ENCODE measurements at regions not wholly inside any gene's neighbourhood (a gene's known extent, or its start where the extent isn't known, plus 50 kb on each side); places are given as distances from the start of the nearest gene placed in this dataset.

- Histone ChIP-seq H3K27me3 (replicated peaks in 2 of 5; ENCODE audit: control insufficient read depth in 4 of 5, insufficient read depth in 5 of 5, low read length in 4 of 5) (no peaks in the 10 kb centered on the region), H3K4me3 (ENCODE audit: control insufficient read depth in 1 of 7, extremely low read depth in 1 of 7, insufficient read depth in 4 of 7, low read depth in 2 of 7, low read length in 6 of 7) (no peak overlapping the region), H3K36me3 (ENCODE audit: control insufficient read depth in 4 of 4, insufficient read depth in 4 of 4, low read length in 3 of 4) (no peaks in the 10 kb centered on the region), H3K9me3 (ENCODE audit: control extremely low read depth in 1 of 5, control insufficient read depth in 4 of 5, insufficient read depth in 2 of 5, low read depth in 1 of 5, low read length in 4 of 5) (peaks cover 0 to 25% (median 3%) of the 10 kb centered on the region in 5 experiments), H3K27ac (ENCODE audit: insufficient read depth in 1 of 2, low read depth in 1 of 2, low read length in 2 of 2, poor library complexity in 1 of 2, severe bottlenecking in 2 of 2) (no peak overlapping the region), H3K4me1 (ENCODE audit: control extremely low read depth in 1 of 4, control insufficient read depth in 4 of 4, insufficient read depth in 4 of 4, low read length in 3 of 4) (peaks cover 0 to 3% (median 0%) of the 10 kb centered on the region in 4 experiments)
- no peak for DNase-seq
- POLR2A ChIA-PET, result no interaction called here
- CTCF ChIA-PET, result no interaction called here
Observed at GRCh38 chr2:144924827-144925226, 404.9 kb upstream of the ZEB2 start.

- H3K9me3 ChIP-seq (ENCODE audit: control extremely low read depth in 1 of 5, control insufficient read depth in 4 of 5, insufficient read depth in 2 of 5, low read depth in 1 of 5, low read length in 4 of 5), result peaks cover 0 to 25% (median 2%) of the 10 kb centered on the region in 5 experiments
- no peak for DNase-seq
- H3K36me3 ChIP-seq (ENCODE audit: control insufficient read depth in 4 of 4, insufficient read depth in 4 of 4, low read length in 3 of 4), result no peaks in the 10 kb centered on the region
- H3K4me1 ChIP-seq (ENCODE audit: control extremely low read depth in 1 of 4, control insufficient read depth in 4 of 4, insufficient read depth in 4 of 4, low read length in 3 of 4), result peaks cover 0 to 3% (median 0%) of the 10 kb centered on the region in 4 experiments
- H3K4me3 ChIP-seq (ENCODE audit: control insufficient read depth in 1 of 7, extremely low read depth in 1 of 7, insufficient read depth in 4 of 7, low read depth in 2 of 7, low read length in 6 of 7), result no peak overlapping the region
- H3K27ac ChIP-seq (ENCODE audit: insufficient read depth in 1 of 2, low read depth in 1 of 2, low read length in 2 of 2, poor library complexity in 1 of 2, severe bottlenecking in 2 of 2), result no peak overlapping the region
- ChIA-PET CTCF (no interaction called here), POLR2A (no interaction called here)
- WGBS (ENCODE audit: insufficient coverage), result 100% methylated on average over 1 of the region's 2 CpGs
- no peaks in the 10 kb centered on the region for H3K27me3 ChIP-seq (replicated peaks in 2 of 5; ENCODE audit: control insufficient read depth in 4 of 5, insufficient read depth in 5 of 5, low read length in 4 of 5)
Observed at GRCh38 chr2:144922519-144922918, 402.6 kb upstream of the ZEB2 start.

DNA sequence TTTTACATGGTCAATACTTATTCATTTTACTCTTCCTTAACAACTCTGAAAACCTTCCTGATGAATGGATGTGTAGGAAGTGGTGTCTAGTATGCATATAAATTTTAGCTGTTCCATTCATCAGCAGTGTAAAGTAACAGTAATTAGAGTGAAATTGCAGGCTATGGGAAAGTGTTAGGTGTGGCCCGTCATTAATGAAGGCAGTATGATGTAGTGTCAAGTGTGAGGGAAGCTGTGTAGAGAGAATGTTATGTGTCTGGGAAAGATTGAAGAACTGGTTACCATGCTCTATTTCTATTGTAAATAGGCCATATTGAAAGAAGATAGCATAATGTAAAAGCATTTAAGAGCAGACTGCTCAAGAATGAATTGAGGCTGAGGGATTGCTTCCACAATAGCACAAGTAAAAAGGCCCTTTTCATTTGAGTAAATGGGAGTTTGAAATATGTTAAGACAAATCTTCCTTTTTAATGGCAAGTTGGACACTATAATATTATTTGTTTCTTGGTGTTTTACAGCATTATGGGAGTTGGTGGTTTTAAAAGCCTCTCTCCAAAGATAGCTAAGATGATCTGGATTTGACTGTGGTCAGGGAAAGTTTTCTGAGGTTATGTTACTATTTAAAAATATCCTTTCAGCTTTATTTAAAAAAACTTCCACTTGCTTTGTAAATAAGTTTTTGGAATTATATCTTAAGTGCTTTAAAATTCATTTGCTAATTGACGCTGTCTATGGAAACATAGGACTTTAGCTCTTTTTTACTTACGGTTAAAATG lies 401.0 kb upstream of the ZEB2 start:
- H3K4me1 ChIP-seq (ENCODE audit: control extremely low read depth in 1 of 4, control insufficient read depth in 4 of 4, insufficient read depth in 4 of 4, low read length in 3 of 4), result peaks cover 0 to 3% (median 0%) of the 10 kb centered on the region in 4 experiments
- no peak for DNase-seq
- 100% methylated on average over 2 of the region's 3 CpGs for WGBS (ENCODE audit: insufficient coverage)
- H3K36me3 ChIP-seq (ENCODE audit: control insufficient read depth in 4 of 4, insufficient read depth in 4 of 4, low read length in 3 of 4), result no peaks in the 10 kb centered on the region
- ChIA-PET POLR2A (no interaction called here), CTCF (no interaction called here)
- H3K4me3 ChIP-seq (ENCODE audit: control insufficient read depth in 1 of 7, extremely low read depth in 1 of 7, insufficient read depth in 4 of 7, low read depth in 2 of 7, low read length in 6 of 7), result no peak overlapping the region
- no peaks in the 10 kb centered on the region for H3K27me3 ChIP-seq (replicated peaks in 2 of 5; ENCODE audit: control insufficient read depth in 4 of 5, insufficient read depth in 5 of 5, low read length in 4 of 5)
- H3K27ac ChIP-seq (ENCODE audit: insufficient read depth in 1 of 2, low read depth in 1 of 2, low read length in 2 of 2, poor library complexity in 1 of 2, severe bottlenecking in 2 of 2), result no peak overlapping the region
- H3K9me3 ChIP-seq (ENCODE audit: control extremely low read depth in 1 of 5, control insufficient read depth in 4 of 5, insufficient read depth in 2 of 5, low read depth in 1 of 5, low read length in 4 of 5), result peaks cover 0 to 24% (median 1%) of the 10 kb centered on the region in 5 experiments

GRCh38 chr2:144914622-144915318 lies 394.9 kb upstream of the ZEB2 start:
- Histone ChIP-seq H3K27ac (ENCODE audit: insufficient read depth in 1 of 2, low read depth in 1 of 2, low read length in 2 of 2, poor library complexity in 1 of 2, severe bottlenecking in 2 of 2) (no peak overlapping the region), H3K4me3 (ENCODE audit: control insufficient read depth in 1 of 7, extremely low read depth in 1 of 7, insufficient read depth in 4 of 7, low read depth in 2 of 7, low read length in 6 of 7) (no peak overlapping the region), H3K36me3 (ENCODE audit: control insufficient read depth in 4 of 4, insufficient read depth in 4 of 4, low read length in 3 of 4) (no peaks in the 10 kb centered on the region), H3K27me3 (replicated peaks in 2 of 5; ENCODE audit: control insufficient read depth in 4 of 5, insufficient read depth in 5 of 5, low read length in 4 of 5) (no peaks in the 10 kb centered on the region), H3K9me3 (ENCODE audit: control extremely low read depth in 1 of 5, control insufficient read depth in 4 of 5, insufficient read depth in 2 of 5, low read depth in 1 of 5, low read length in 4 of 5) (peaks cover 0 to 9% (median 0%) of the 10 kb centered on the region in 5 experiments), H3K4me1 (ENCODE audit: control extremely low read depth in 1 of 4, control insufficient read depth in 4 of 4, insufficient read depth in 4 of 4, low read length in 3 of 4) (no peaks in the 10 kb centered on the region)
- no CpG with 5 or more reads among the region's 2 CpGs for whole genome bisulfite sequencing (ENCODE audit: insufficient coverage)
- DNase-seq, result no peak
- ChIA-PET CTCF (no interaction called here), POLR2A (no interaction called here)

DNA sequence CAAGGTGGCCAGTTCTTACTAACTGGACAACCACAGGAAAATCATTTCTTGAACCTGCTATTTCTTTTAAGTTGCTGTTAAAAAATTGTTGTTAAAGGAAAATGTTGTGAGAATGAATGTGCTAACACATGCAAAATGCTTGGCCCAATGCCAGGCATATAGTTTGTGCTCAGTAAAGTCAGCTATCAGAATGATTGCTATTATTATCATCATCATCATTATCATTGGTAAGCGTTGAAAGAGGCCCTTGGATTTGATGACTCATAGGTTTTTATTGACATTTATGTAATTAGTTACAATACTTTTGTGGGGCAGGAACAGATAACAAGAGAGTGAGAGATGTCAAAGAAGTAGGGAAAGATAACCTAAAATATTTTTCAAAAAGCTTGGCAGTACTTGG lies 394.2 kb upstream of the ZEB2 start:
- H3K36me3 ChIP-seq (ENCODE audit: control insufficient read depth in 4 of 4, insufficient read depth in 4 of 4, low read length in 3 of 4), result no peaks in the 10 kb centered on the region
- H3K4me3 ChIP-seq (ENCODE audit: control insufficient read depth in 1 of 7, extremely low read depth in 1 of 7, insufficient read depth in 4 of 7, low read depth in 2 of 7, low read length in 6 of 7), result no peak overlapping the region
- H3K9me3 ChIP-seq (ENCODE audit: control extremely low read depth in 1 of 5, control insufficient read depth in 4 of 5, insufficient read depth in 2 of 5, low read depth in 1 of 5, low read length in 4 of 5), result peaks cover 0 to 5% (median 0%) of the 10 kb centered on the region in 5 experiments
- no peak for DNase-seq
- no CpG with 5 or more reads among the region's 1 CpG for WGBS (ENCODE audit: insufficient coverage)
- ChIA-PET POLR2A (no interaction called here), CTCF (no interaction called here)
- no peaks in the 10 kb centered on the region for H3K27me3 ChIP-seq (replicated peaks in 2 of 5; ENCODE audit: control insufficient read depth in 4 of 5, insufficient read depth in 5 of 5, low read length in 4 of 5)
- H3K4me1 ChIP-seq (ENCODE audit: control extremely low read depth in 1 of 4, control insufficient read depth in 4 of 4, insufficient read depth in 4 of 4, low read length in 3 of 4), result no peaks in the 10 kb centered on the region
- H3K27ac ChIP-seq (ENCODE audit: insufficient read depth in 1 of 2, low read depth in 1 of 2, low read length in 2 of 2, poor library complexity in 1 of 2, severe bottlenecking in 2 of 2), result no peak overlapping the region

GRCh38 chr2:144912206-144912605 lies 392.3 kb upstream of the ZEB2 start:
- Histone ChIP-seq H3K27ac (ENCODE audit: insufficient read depth in 1 of 2, low read depth in 1 of 2, low read length in 2 of 2, poor library complexity in 1 of 2, severe bottlenecking in 2 of 2) (no peak overlapping the region), H3K4me1 (ENCODE audit: control extremely low read depth in 1 of 4, control insufficient read depth in 4 of 4, insufficient read depth in 4 of 4, low read length in 3 of 4) (no peaks in the 10 kb centered on the region), H3K4me3 (ENCODE audit: control insufficient read depth in 1 of 7, extremely low read depth in 1 of 7, insufficient read depth in 4 of 7, low read depth in 2 of 7, low read length in 6 of 7) (no peak overlapping the region), H3K9me3 (ENCODE audit: control extremely low read depth in 1 of 5, control insufficient read depth in 4 of 5, insufficient read depth in 2 of 5, low read depth in 1 of 5, low read length in 4 of 5) (peaks cover 0 to 3% (median 0%) of the 10 kb centered on the region in 5 experiments), H3K27me3 (replicated peaks in 2 of 5; ENCODE audit: control insufficient read depth in 4 of 5, insufficient read depth in 5 of 5, low read length in 4 of 5) (no peaks in the 10 kb centered on the region), H3K36me3 (ENCODE audit: control insufficient read depth in 4 of 4, insufficient read depth in 4 of 4, low read length in 3 of 4) (no peaks in the 10 kb centered on the region)
- DNase-seq, result no peak
- CTCF ChIA-PET, result no interaction called here
- no CpG with 5 or more reads among the region's 2 CpGs for WGBS (ENCODE audit: insufficient coverage)
- POLR2A ChIA-PET, result no interaction called here

DNA sequence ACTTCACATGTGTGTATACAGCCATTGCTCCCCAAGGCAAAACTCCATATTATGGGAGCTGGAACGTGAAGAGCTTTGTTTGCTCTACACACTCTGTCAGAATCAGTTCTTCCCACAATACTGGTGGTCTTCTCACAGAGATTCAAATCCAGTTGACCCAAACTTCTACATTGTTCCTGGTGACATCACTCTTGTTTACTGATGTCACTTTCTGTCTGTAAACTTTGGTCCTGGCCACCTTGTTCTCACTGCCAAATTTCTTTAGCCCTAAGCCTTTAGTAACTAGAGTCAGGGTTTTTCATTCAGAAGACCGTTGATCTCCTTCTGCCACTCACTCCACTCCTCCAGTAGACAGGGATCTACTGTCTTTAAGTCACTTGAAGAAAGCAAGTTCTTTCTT lies 386.0 kb upstream of the ZEB2 start:
- WGBS (ENCODE audit: insufficient coverage), result 100% methylated on average over 2 of the region's 2 CpGs
- no peak overlapping the region for H3K27ac ChIP-seq (ENCODE audit: insufficient read depth in 1 of 2, low read depth in 1 of 2, low read length in 2 of 2, poor library complexity in 1 of 2, severe bottlenecking in 2 of 2)
- CTCF ChIA-PET, result no interaction called here
- H3K9me3 ChIP-seq (ENCODE audit: control extremely low read depth in 1 of 5, control insufficient read depth in 4 of 5, insufficient read depth in 2 of 5, low read depth in 1 of 5, low read length in 4 of 5), result peaks cover 0 to 4% (median 0%) of the 10 kb centered on the region in 5 experiments
- H3K4me3 ChIP-seq (ENCODE audit: control insufficient read depth in 1 of 7, extremely low read depth in 1 of 7, insufficient read depth in 4 of 7, low read depth in 2 of 7, low read length in 6 of 7), result no peak overlapping the region
- no peaks in the 10 kb centered on the region for H3K4me1 ChIP-seq (ENCODE audit: control extremely low read depth in 1 of 4, control insufficient read depth in 4 of 4, insufficient read depth in 4 of 4, low read length in 3 of 4)
- no peaks in the 10 kb centered on the region for H3K36me3 ChIP-seq (ENCODE audit: control insufficient read depth in 4 of 4, insufficient read depth in 4 of 4, low read length in 3 of 4)
- no peak for DNase-seq
- no peaks in the 10 kb centered on the region for H3K27me3 ChIP-seq (replicated peaks in 2 of 5; ENCODE audit: control insufficient read depth in 4 of 5, insufficient read depth in 5 of 5, low read length in 4 of 5)
- POLR2A ChIA-PET, result no interaction called here

All from common myeloid progenitor, CD34-positive (primary cell).